Sciatic nerve (tissue), 2 donors: ENCODE measurements at regions not wholly inside any gene's neighbourhood (a gene's known extent, or its start where the extent isn't known, plus 50 kb on each side); places are given as distances from the start of the nearest gene placed in this dataset.

Experiments
- ATAC-seq: fragments of 200-7000 bp; cut with Tn5 transposase; one replicate; pipeline ENCODE4 v1.9.1; 2020; ENCODE audit warnings: mild to moderate bottlenecking, moderate library complexity
- DNase-seq: peaks from one replicate; pipeline ENCODE4 v3.0.0-alpha.2; 2020; ENCODE audit warnings: low spot score
- intact Hi-C: fragments of 100-400 bp; cut with DNase I; formaldehyde crosslinking; loops from one replicate; pipeline ENCODE4 v1.14.2; 2022
- donor health status: DM: no; HTN: no; CAD: no.
- donor health status: DM: no; HTN: no; CAD: no.

DNA sequence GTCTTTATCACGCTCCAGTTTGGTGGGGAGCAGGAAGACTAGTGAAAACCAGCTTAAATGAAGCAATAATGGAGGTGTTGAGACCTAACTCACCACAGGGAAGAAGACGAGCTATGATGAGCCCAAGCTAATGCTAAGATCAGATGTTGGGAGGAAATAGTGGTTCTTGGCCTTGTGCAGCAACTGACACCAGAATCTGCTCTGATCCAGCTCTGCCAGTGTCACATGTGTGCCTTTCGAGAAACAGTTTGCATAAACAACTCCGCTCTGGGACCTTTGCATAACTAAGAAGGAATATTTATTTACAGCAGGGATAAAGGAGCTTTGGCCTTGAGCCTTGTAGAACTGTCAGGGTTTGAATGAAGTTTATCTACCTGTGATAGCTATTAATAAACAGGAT is 369.4 kb upstream of the CCDC196 start:
- intact Hi-C loops = no loop called here
- ATAC-seq (no peak), DNase-seq (no peak)

GRCh38 chr14:66117600-66117999 is 368.6 kb upstream of the CCDC196 start:
- intact Hi-C loops = no loop called here
- DNase-seq (no peak), ATAC-seq (no peak)

- intact Hi-C loops = no loop called here
- DNase-seq = no peak
- ATAC-seq = no peak
Measured at GRCh38 chr14:66119606-66120231, 366.5 kb upstream of the CCDC196 start.

DNA sequence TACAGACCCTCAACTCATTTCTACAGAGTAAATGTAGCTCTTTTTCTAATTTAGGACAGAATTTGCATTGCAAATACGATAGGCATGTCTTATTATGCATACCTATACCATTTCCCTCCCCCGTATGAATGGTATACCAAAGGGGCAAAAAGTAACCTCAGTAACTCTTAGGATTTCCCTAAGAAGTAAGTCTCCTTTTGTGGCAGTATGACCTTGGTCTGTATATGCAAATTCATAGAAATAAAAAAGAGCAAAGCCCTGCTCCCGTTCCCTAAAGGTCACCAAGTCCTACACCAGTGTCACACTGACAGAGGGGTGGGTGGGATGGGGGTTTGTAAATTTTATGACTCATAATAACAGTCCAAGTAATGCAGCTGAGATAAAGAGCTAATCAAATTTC is 365.8 kb upstream of the CCDC196 start:
- DNase-seq = no peak
- intact Hi-C loops = no loop called here
- ATAC-seq = no peak

DNA sequence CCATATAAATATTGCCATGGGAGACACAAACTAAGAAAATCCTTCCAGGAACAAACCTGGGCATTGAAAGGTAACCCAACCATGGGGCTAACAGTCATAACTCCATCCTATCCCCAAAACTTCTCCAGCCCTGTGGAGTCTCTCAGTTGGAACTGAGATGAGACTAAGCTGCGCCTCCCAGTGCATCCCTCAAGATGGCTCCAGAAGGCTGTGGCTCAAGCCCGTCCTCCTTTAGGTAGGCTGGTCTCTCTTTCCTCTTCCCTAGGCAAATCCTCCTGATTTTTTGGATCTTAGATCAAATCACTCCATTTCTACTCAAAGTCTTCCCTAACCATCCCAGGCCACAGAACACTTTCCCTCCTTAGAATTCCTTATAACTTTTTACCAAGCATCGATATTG is 364.3 kb upstream of the CCDC196 start:
- no peak for DNase-seq
- intact Hi-C loops = no loop called here
- no peak for ATAC-seq

GRCh38 chr14:66129224-66129623 is 356.9 kb upstream of the CCDC196 start:
- no peak for ATAC-seq
- intact Hi-C loops = no loop called here

DNA sequence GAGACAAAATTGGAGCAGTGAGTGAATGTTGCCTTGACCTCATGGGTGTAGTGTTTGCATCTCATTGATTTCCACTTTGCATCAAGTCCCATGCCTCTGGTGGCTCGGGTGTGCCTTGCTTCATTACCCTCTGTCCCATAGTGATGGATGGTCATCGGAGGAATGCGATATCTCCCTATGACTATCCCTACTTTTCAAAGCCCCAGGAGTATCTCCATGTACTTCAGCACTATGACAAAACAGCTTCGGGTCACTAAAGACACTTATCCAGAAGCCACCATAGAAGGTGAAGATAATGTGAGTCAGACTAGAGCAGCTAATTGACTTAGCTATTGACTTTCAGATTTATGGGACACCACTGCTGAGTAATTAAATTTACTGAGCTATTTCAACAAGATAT is 355.1 kb upstream of the CCDC196 start:
- DNase-seq = no peak
- no peak for ATAC-seq
- intact Hi-C loops = no loop called here

More at GRCh38 chr14:66129224-66129623, 356.9 kb upstream of the CCDC196 start:
- no peak for DNase-seq

GRCh38 chr14:66133666-66134065 is 352.5 kb upstream of the CCDC196 start:
- DNase-seq (no peak), ATAC-seq (no peak)
- intact Hi-C loops = no loop called here

DNA sequence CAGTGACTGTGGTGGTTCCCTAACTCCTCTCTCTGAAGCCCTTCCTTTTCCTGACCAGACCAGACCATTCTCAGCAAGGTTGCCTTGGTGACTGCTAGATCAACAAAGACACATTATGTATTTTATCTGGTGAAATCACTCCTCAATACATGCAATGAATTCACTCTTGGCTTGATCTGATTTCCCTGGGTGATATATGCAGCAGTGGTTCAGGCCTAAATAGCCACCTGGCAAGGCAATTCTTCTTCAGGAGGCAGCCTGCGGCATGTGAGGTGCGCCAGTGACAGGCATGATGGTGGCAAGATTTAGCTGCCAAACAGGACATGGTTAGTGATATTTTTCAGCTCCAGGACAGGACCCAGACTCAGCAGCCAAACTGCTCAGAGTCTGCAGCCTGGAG is 350.3 kb upstream of the CCDC196 start:
- intact Hi-C loops = no loop called here
- ATAC-seq (no peak), DNase-seq (no peak)

- no peak for DNase-seq
- intact Hi-C loops = no loop called here
- no peak for ATAC-seq
Measured at GRCh38 chr14:66137081-66137480, 349.1 kb upstream of the CCDC196 start.

- no peak for DNase-seq
- no peak for ATAC-seq
- intact Hi-C loops = no loop called here
Measured at GRCh38 chr14:66139432-66139831, 346.7 kb upstream of the CCDC196 start.

DNA sequence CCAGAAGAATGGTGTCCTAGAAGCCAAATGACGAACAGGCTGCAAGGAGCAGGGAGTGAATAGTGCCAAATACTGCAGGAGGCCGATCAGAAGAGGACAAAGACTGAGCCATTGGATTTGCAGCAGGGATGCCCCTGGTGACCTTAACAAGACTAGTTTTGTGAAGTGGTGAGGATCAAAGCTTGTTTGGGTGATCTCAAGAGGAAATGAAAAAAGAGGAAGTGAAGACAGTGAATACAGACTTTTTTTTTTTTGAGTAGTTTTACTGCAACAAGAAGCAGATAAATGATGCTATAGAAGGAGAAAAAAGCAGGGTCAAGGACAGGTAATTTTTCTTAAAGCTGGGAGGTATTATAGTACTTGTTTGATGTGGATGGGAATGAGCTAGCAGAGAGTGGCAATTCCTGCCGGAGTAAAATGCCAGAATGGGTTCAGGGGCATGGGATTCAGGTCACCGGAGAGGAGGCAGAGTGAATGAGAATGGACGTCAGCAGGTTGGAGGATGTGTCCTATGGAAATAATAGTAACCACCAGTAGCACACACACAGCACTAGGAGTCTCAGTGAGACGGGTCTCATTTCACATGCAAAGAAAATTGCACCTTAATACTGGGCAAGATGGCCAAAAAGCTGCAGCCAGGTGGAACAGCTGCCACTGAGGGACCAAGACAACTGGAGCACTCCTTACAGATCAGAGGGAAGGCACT is 345.8 kb upstream of the CCDC196 start:
- ATAC-seq = no peak

GRCh38 chr14:66140963-66141362 is 345.2 kb upstream of the CCDC196 start:
- ATAC-seq = no peak
- no peak for DNase-seq
- intact Hi-C loops = no loop called here

More for the DNA sequence above, 345.8 kb upstream of the CCDC196 start:
- intact Hi-C loops = no loop called here
- DNase-seq = no peak

GRCh38 chr14:66141733-66142132 is 344.4 kb upstream of the CCDC196 start:
- no peak for DNase-seq
- intact Hi-C loops = no loop called here
- ATAC-seq = no peak

- no peak for ATAC-seq
- intact Hi-C loops = no loop called here
Measured at GRCh38 chr14:66143387-66144112, 342.6 kb upstream of the CCDC196 start.

GRCh38 chr14:66152302-66152701 is 333.9 kb upstream of the CCDC196 start:
- intact Hi-C loops = no loop called here
- DNase-seq (no peak), ATAC-seq (no peak)

More at GRCh38 chr14:66143387-66144112, 342.6 kb upstream of the CCDC196 start:
- DNase-seq = no peak

DNA sequence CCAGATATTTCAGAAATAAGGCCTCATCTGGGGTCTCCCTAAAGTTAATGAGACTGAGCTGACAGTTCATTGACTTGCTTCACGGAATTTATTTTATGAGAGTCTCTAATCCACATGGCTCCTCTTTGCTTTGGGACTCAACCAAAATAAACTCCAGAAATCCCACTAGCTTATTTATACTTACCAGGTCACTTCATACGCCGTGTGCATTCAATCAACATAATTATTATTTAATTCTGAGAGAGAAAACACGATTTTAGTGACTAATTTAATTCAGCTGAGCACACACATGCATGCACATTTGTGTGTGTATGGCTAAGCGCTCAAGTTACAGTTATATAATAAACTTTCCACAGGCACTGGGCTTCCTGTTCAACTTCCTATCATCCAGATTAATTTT is 333.4 kb upstream of the CCDC196 start:
- intact Hi-C loops = no loop called here
- ATAC-seq = no peak
- no peak for DNase-seq

GRCh38 chr14:66163023-66163422 is 323.1 kb upstream of the CCDC196 start:
- intact Hi-C loops = no loop called here
- ATAC-seq = no peak

DNA sequence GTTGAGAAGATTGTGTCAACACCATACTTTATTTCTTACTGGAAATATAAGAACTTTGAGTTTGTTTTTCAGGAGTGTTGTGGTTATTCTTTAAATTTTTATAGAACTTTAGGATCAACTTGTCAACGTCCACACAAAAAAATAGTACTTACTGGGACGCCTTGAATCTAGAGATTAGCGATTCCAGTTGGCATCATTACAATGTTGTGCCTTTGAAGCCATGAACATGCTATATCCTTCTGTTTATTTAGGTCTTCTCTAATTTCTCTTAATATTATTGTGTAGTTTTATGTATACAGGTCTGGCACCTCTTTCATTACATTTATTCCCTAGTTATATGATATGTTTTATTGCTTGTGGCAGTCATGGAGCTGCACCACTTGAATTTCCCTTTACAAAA is 320.8 kb upstream of the CCDC196 start:
- intact Hi-C loops = no loop called here
- DNase-seq (no peak), ATAC-seq (no peak)

More at GRCh38 chr14:66163023-66163422, 323.1 kb upstream of the CCDC196 start:
- no peak for DNase-seq

DNA sequence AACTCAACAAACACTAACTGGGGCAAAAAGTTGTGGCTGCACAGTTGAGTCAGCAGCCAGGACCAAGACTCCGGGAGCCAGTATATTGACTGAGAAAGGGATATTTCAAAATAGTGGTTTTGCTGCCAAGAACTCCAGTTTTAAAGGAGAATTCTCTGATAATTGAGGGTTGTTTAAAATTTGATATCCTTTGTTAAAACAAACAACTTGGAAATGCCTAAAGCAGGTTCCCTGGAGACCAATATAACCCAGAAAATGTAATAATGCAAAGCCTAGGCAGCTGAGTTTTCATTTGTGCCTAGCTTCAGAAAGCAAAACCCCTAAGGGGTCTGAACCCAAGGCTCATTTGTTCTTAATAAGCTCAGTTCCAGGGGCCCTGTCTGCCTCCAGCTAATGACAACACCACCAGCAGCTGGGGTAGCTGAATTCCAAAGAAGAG is 311.7 kb upstream of the CCDC196 start:
- no peak for DNase-seq
- ATAC-seq = peak; percentile 79
- intact Hi-C loops = no loop called here
